Prostate gland (tissue), 2 donors: ENCODE measurements at regions not wholly inside any gene's neighbourhood (a gene's known extent, or its start where the extent isn't known, plus 50 kb on each side); places are given as distances from the start of the nearest gene placed in this dataset.

ENCODE experiments used
- DNase-seq: peaks from one replicate; pipeline ENCODE4 v3.0.0-alpha.2; 2019; ENCODE audit warnings: low spot score
- H3K27ac ChIP-seq, 2 donors: fragments of 200-600 bp; sonication (generic); 2 replicates each; pipeline ENCODE4 v1.5.1; 2017 to 2019
- H3K27me3 ChIP-seq: fragments of 200-600 bp; sonication (generic); replicated peaks from 2 replicates; pipeline ENCODE4 v1.5.1; 2019; ENCODE audit not compliant: insufficient read depth
- H3K36me3 ChIP-seq, 2 donors: fragments of 200-600 bp; sonication (generic); 1 replicate in 1 of 2; 2 replicates in 1 of 2; pipeline versions ENCODE4 v1.5.1 to v1.8.1; 2017 to 2019
- H3K4me1 ChIP-seq: fragments of 200-600 bp; sonication (generic); replicated peaks from 2 replicates; pipeline ENCODE4 v1.5.1; 2019
- H3K4me3 ChIP-seq, 2 donors: fragments of 200-600 bp; sonication (generic); 2 replicates each; pipeline ENCODE4 v1.5.1; 2017 to 2019
- H3K9me3 ChIP-seq: fragments of 200-600 bp; sonication (generic); 2 replicates; pipeline ENCODE4 v1.5.1; 2017
- CTCF ChIP-seq, 4 experiments: fragments of 200-600 bp in 2 of 4; fragments of 450-650 bp in 2 of 4; sonication (generic) in 2 of 4; IDR thresholded peaks; 1 replicate in 3 of 4; 2 replicates in 1 of 4; pipeline ENCODE4 v1.5.1; 2016 to 2019; ENCODE audit warnings: antibody characterized with exemption in 4 of 4, mild to moderate bottlenecking in 2 of 4, moderate library complexity in 2 of 4
- POLR2A ChIP-seq: fragments of 450-650 bp; IDR thresholded peaks from one replicate; pipeline ENCODE4 v1.6.1; 2016; ENCODE audit warnings: antibody characterized with exemption, mild to moderate bottlenecking
- POLR2AphosphoS5 ChIP-seq: sonication (generic); formaldehyde crosslinking; IDR thresholded peaks from one replicate; pipeline ENCODE4 v1.6.1; 2017; ENCODE audit warnings: antibody characterized with exemption
- WGBS: methylation state at CpG from one replicate; pipeline ENCODE4 v1.1.5; 2018; 5-methylcytosine and 5-hydroxymethylcytosine counted together
- intact Hi-C: fragments of 100-400 bp; cut with DNase I; formaldehyde crosslinking; loops from one replicate; pipeline ENCODE4 v1.14.2; 2022

- TF ChIP-seq CTCF (IDR thresholded peaks at IDR 0.05) (no peak), POLR2A (no peak), POLR2AphosphoS5 (peak; percentile 24)
- 29% methylated on average over 5 of the region's 5 CpGs for WGBS
- no peak overlapping the region for H3K27ac ChIP-seq
- no peak overlapping the region for H3K4me3 ChIP-seq
- no peaks in the 10 kb centered on the region for H3K36me3 ChIP-seq
- no peaks in the 10 kb centered on the region for H3K9me3 ChIP-seq
- H3K4me1 ChIP-seq: no peaks in the 10 kb centered on the region
- intact Hi-C loops: no loop called here
- no peaks in the 10 kb centered on the region for H3K27me3 ChIP-seq
- peak; percentile 31 for DNase-seq
These were observed 173.5 kb upstream of the DMAC1 start for GRCh38 chr9:7973123-7973522.

GRCh38 chr9:7970681-7971330, 171.2 kb upstream of the DMAC1 start:
- Histone ChIP-seq H3K9me3 (no peaks in the 10 kb centered on the region), H3K36me3 (no peaks in the 10 kb centered on the region), H3K27ac (no peak overlapping the region), H3K27me3 (no peaks in the 10 kb centered on the region), H3K4me1 (no peaks in the 10 kb centered on the region), H3K4me3 (no peak overlapping the region)
- no peak for DNase-seq
- 86% methylated on average over 4 of the region's 4 CpGs for WGBS
- TF ChIP-seq POLR2AphosphoS5 (no peak), CTCF (IDR thresholded peaks at IDR 0.05) (no peak)
- intact Hi-C loops: no loop called here

- TF ChIP-seq POLR2AphosphoS5: no peak
- H3K4me3 ChIP-seq: no peak overlapping the region
- no peaks in the 10 kb centered on the region for H3K4me1 ChIP-seq
- no peak overlapping the region for H3K27ac ChIP-seq
- no peaks in the 10 kb centered on the region for H3K9me3 ChIP-seq
- no peaks in the 10 kb centered on the region for H3K36me3 ChIP-seq
- intact Hi-C loops: no loop called here
- no peaks in the 10 kb centered on the region for H3K27me3 ChIP-seq
- 46% methylated on average over 3 of the region's 3 CpGs for WGBS
- no peak for DNase-seq
These were observed 169.1 kb upstream of the DMAC1 start for GRCh38 chr9:7968687-7969086.

GRCh38 chr9:7967851-7968250, 168.3 kb upstream of the DMAC1 start:
- Histone ChIP-seq H3K27me3 (no peaks in the 10 kb centered on the region), H3K4me3 (no peak overlapping the region), H3K27ac (no peak overlapping the region), H3K4me1 (no peaks in the 10 kb centered on the region), H3K36me3 (no peaks in the 10 kb centered on the region), H3K9me3 (no peaks in the 10 kb centered on the region)
- WGBS: 39% methylated on average over 2 of the region's 2 CpGs
- intact Hi-C loops: no loop called here
- DNase-seq: peak; percentile 20
- no peak for TF ChIP-seq POLR2A
- TF ChIP-seq POLR2AphosphoS5: no peak
- TF ChIP-seq CTCF (IDR thresholded peaks at IDR 0.05): no peak

GRCh38 chr9:7967093-7967827, 167.7 kb upstream of the DMAC1 start:
- Histone ChIP-seq H3K4me3 (no peak overlapping the region), H3K9me3 (no peaks in the 10 kb centered on the region), H3K4me1 (no peaks in the 10 kb centered on the region), H3K27me3 (no peaks in the 10 kb centered on the region), H3K27ac (no peak overlapping the region), H3K36me3 (no peaks in the 10 kb centered on the region)
- no peak for DNase-seq
- no peak for TF ChIP-seq POLR2A
- TF ChIP-seq CTCF (IDR thresholded peaks at IDR 0.05): no peak
- no peak for TF ChIP-seq POLR2AphosphoS5
- 83% methylated on average over 7 of the region's 7 CpGs for WGBS
- intact Hi-C loops: no loop called here
